ENCODE measurements at regions not wholly inside any gene's neighbourhood (a gene's known extent, or its start where the extent isn't known, plus 50 kb on each side); places are given as distances from the start of the nearest gene placed in this dataset.

- WGBS (ENCODE audit: insufficient coverage, insufficient read length), result no CpG with 5 or more reads among the region's 2 CpGs
- Histone ChIP-seq H3K4me3 (ENCODE audit: low read length) (no peak overlapping the region), H3K36me3 (ENCODE audit: control insufficient read depth, insufficient read depth, low read length) (no peaks in the 10 kb centered on the region), H3K27ac (ENCODE audit: low read length) (no peak overlapping the region), H3K4me1 (ENCODE audit: control insufficient read depth, insufficient read depth, low read length) (no peaks in the 10 kb centered on the region), H3K9me3 (ENCODE audit: control insufficient read depth, insufficient read depth, low read length) (no peaks in the 10 kb centered on the region), H3K27me3 (ENCODE audit: control insufficient read depth, insufficient read depth, low read length) (no peaks in the 10 kb centered on the region)
- no peak for DNase-seq (ENCODE audit: low read depth, low spot score)
These were observed 153.9 kb downstream of the INSIG2 start for GRCh38 chr2:118242216-118242615.

- no peaks in the 10 kb centered on the region for H3K4me1 ChIP-seq (ENCODE audit: control insufficient read depth, insufficient read depth, low read length)
- DNase-seq (ENCODE audit: low read depth, low spot score), result no peak
- H3K27ac ChIP-seq (ENCODE audit: low read length), result no peak overlapping the region
- no peaks in the 10 kb centered on the region for H3K27me3 ChIP-seq (ENCODE audit: control insufficient read depth, insufficient read depth, low read length)
- no peaks in the 10 kb centered on the region for H3K36me3 ChIP-seq (ENCODE audit: control insufficient read depth, insufficient read depth, low read length)
- no peaks in the 10 kb centered on the region for H3K9me3 ChIP-seq (ENCODE audit: control insufficient read depth, insufficient read depth, low read length)
- no CpG with 5 or more reads among the region's 8 CpGs for WGBS (ENCODE audit: insufficient coverage, insufficient read length)
- H3K4me3 ChIP-seq (ENCODE audit: low read length), result no peak overlapping the region
These were observed 152.9 kb downstream of the INSIG2 start for GRCh38 chr2:118241128-118241527.

- H3K4me1 ChIP-seq (ENCODE audit: control insufficient read depth, insufficient read depth, low read length), result no peaks in the 10 kb centered on the region
- DNase-seq (ENCODE audit: low read depth, low spot score), result no peak
- H3K27ac ChIP-seq (ENCODE audit: low read length), result no peak overlapping the region
- WGBS (ENCODE audit: insufficient coverage, insufficient read length), result no CpG with 5 or more reads among the region's 2 CpGs
- H3K9me3 ChIP-seq (ENCODE audit: control insufficient read depth, insufficient read depth, low read length), result no peaks in the 10 kb centered on the region
- H3K4me3 ChIP-seq (ENCODE audit: low read length), result no peak overlapping the region
- no peaks in the 10 kb centered on the region for H3K27me3 ChIP-seq (ENCODE audit: control insufficient read depth, insufficient read depth, low read length)
- no peaks in the 10 kb centered on the region for H3K36me3 ChIP-seq (ENCODE audit: control insufficient read depth, insufficient read depth, low read length)
These were observed 152.0 kb downstream of the INSIG2 start for GRCh38 chr2:118240276-118240675.

- H3K9me3 ChIP-seq (ENCODE audit: control insufficient read depth, insufficient read depth, low read length), result no peaks in the 10 kb centered on the region
- WGBS (ENCODE audit: insufficient coverage, insufficient read length), result no CpG with 5 or more reads among the region's 5 CpGs
These were observed 151.0 kb downstream of the INSIG2 start for GRCh38 chr2:118239284-118239683.

GRCh38 chr2:118237451-118237850 lies 149.2 kb downstream of the INSIG2 start:
- Histone ChIP-seq H3K4me1 (ENCODE audit: control insufficient read depth, insufficient read depth, low read length) (no peaks in the 10 kb centered on the region), H3K9me3 (ENCODE audit: control insufficient read depth, insufficient read depth, low read length) (no peaks in the 10 kb centered on the region), H3K27me3 (ENCODE audit: control insufficient read depth, insufficient read depth, low read length) (no peaks in the 10 kb centered on the region), H3K4me3 (ENCODE audit: low read length) (no peak overlapping the region), H3K27ac (ENCODE audit: low read length) (no peak overlapping the region), H3K36me3 (ENCODE audit: control insufficient read depth, insufficient read depth, low read length) (no peaks in the 10 kb centered on the region)
- DNase-seq (ENCODE audit: low read depth, low spot score), result no peak

More at GRCh38 chr2:118239284-118239683, 151.0 kb downstream of the INSIG2 start:
- DNase-seq (ENCODE audit: low read depth, low spot score), result no peak
- no peaks in the 10 kb centered on the region for H3K27me3 ChIP-seq (ENCODE audit: control insufficient read depth, insufficient read depth, low read length)
- no peaks in the 10 kb centered on the region for H3K36me3 ChIP-seq (ENCODE audit: control insufficient read depth, insufficient read depth, low read length)
- H3K4me1 ChIP-seq (ENCODE audit: control insufficient read depth, insufficient read depth, low read length), result no peaks in the 10 kb centered on the region
- H3K27ac ChIP-seq (ENCODE audit: low read length), result no peak overlapping the region
- H3K4me3 ChIP-seq (ENCODE audit: low read length), result no peak overlapping the region

- H3K27ac ChIP-seq (ENCODE audit: low read length), result no peak overlapping the region
- H3K36me3 ChIP-seq (ENCODE audit: control insufficient read depth, insufficient read depth, low read length), result no peaks in the 10 kb centered on the region
- no peaks in the 10 kb centered on the region for H3K27me3 ChIP-seq (ENCODE audit: control insufficient read depth, insufficient read depth, low read length)
- no peak overlapping the region for H3K4me3 ChIP-seq (ENCODE audit: low read length)
- WGBS (ENCODE audit: insufficient coverage, insufficient read length), result no CpG with 5 or more reads among the region's 9 CpGs
- no peak for DNase-seq (ENCODE audit: low read depth, low spot score)
- H3K4me1 ChIP-seq (ENCODE audit: control insufficient read depth, insufficient read depth, low read length), result no peaks in the 10 kb centered on the region
- H3K9me3 ChIP-seq (ENCODE audit: control insufficient read depth, insufficient read depth, low read length), result no peaks in the 10 kb centered on the region
These were observed 144.5 kb downstream of the INSIG2 start for GRCh38 chr2:118232796-118233195.

- Histone ChIP-seq H3K9me3 (ENCODE audit: control insufficient read depth, insufficient read depth, low read length) (no peaks in the 10 kb centered on the region), H3K27me3 (ENCODE audit: control insufficient read depth, insufficient read depth, low read length) (no peaks in the 10 kb centered on the region), H3K36me3 (ENCODE audit: control insufficient read depth, insufficient read depth, low read length) (no peaks in the 10 kb centered on the region), H3K4me3 (ENCODE audit: low read length) (no peak overlapping the region), H3K27ac (ENCODE audit: low read length) (no peak overlapping the region), H3K4me1 (ENCODE audit: control insufficient read depth, insufficient read depth, low read length) (no peaks in the 10 kb centered on the region)
- DNase-seq (ENCODE audit: low read depth, low spot score), result no peak
- WGBS (ENCODE audit: insufficient coverage, insufficient read length), result no CpG with 5 or more reads among the region's 3 CpGs
These were observed 144.1 kb downstream of the INSIG2 start for GRCh38 chr2:118232391-118232790.

- WGBS (ENCODE audit: insufficient coverage, insufficient read length), result no CpG with 5 or more reads among the region's 6 CpGs
- H3K9me3 ChIP-seq (ENCODE audit: control insufficient read depth, insufficient read depth, low read length), result no peaks in the 10 kb centered on the region
- no peaks in the 10 kb centered on the region for H3K27me3 ChIP-seq (ENCODE audit: control insufficient read depth, insufficient read depth, low read length)
- H3K27ac ChIP-seq (ENCODE audit: low read length), result no peak overlapping the region
- H3K4me1 ChIP-seq (ENCODE audit: control insufficient read depth, insufficient read depth, low read length), result no peaks in the 10 kb centered on the region
- no peak overlapping the region for H3K4me3 ChIP-seq (ENCODE audit: low read length)
- no peaks in the 10 kb centered on the region for H3K36me3 ChIP-seq (ENCODE audit: control insufficient read depth, insufficient read depth, low read length)
- DNase-seq (ENCODE audit: low read depth, low spot score), result no peak
These were observed 143.5 kb downstream of the INSIG2 start for GRCh38 chr2:118231759-118232158.

- Histone ChIP-seq H3K36me3 (ENCODE audit: control insufficient read depth, insufficient read depth, low read length) (no peaks in the 10 kb centered on the region), H3K4me3 (ENCODE audit: low read length) (no peak overlapping the region), H3K27me3 (ENCODE audit: control insufficient read depth, insufficient read depth, low read length) (no peaks in the 10 kb centered on the region), H3K9me3 (ENCODE audit: control insufficient read depth, insufficient read depth, low read length) (no peaks in the 10 kb centered on the region), H3K27ac (ENCODE audit: low read length) (no peak overlapping the region), H3K4me1 (ENCODE audit: control insufficient read depth, insufficient read depth, low read length) (0 out of 2 replicates have a peak, but pooled peaks cover 1% of the 10 kb centered on the region)
- WGBS (ENCODE audit: insufficient coverage, insufficient read length), result no CpG with 5 or more reads among the region's 6 CpGs
- no peak for DNase-seq (ENCODE audit: low read depth, low spot score)
These were observed 139.6 kb downstream of the INSIG2 start for GRCh38 chr2:118227698-118228508.

GRCh38 chr2:118225666-118226065 lies 137.4 kb downstream of the INSIG2 start:
- Histone ChIP-seq H3K4me1 (ENCODE audit: control insufficient read depth, insufficient read depth, low read length) (0 out of 2 replicates have a peak, but pooled peaks cover 1% of the 10 kb centered on the region), H3K27me3 (ENCODE audit: control insufficient read depth, insufficient read depth, low read length) (no peaks in the 10 kb centered on the region), H3K9me3 (ENCODE audit: control insufficient read depth, insufficient read depth, low read length) (no peaks in the 10 kb centered on the region), H3K27ac (ENCODE audit: low read length) (no peak overlapping the region), H3K36me3 (ENCODE audit: control insufficient read depth, insufficient read depth, low read length) (no peaks in the 10 kb centered on the region), H3K4me3 (ENCODE audit: low read length) (no peak overlapping the region)
- no peak for DNase-seq (ENCODE audit: low read depth, low spot score)
- no CpG with 5 or more reads among the region's 9 CpGs for WGBS (ENCODE audit: insufficient coverage, insufficient read length)

- WGBS (ENCODE audit: insufficient coverage, insufficient read length), result no CpG with 5 or more reads among the region's 15 CpGs
- Histone ChIP-seq H3K27ac (ENCODE audit: low read length) (no peak overlapping the region), H3K27me3 (ENCODE audit: control insufficient read depth, insufficient read depth, low read length) (no peaks in the 10 kb centered on the region), H3K9me3 (ENCODE audit: control insufficient read depth, insufficient read depth, low read length) (no peaks in the 10 kb centered on the region), H3K36me3 (ENCODE audit: control insufficient read depth, insufficient read depth, low read length) (no peaks in the 10 kb centered on the region), H3K4me3 (ENCODE audit: low read length) (peak overlapping the region; percentile 33; the same call in 1 of the 2 replicates), H3K4me1 (ENCODE audit: control insufficient read depth, insufficient read depth, low read length) (0 out of 2 replicates have a peak, but pooled peaks cover 1% of the 10 kb centered on the region)
- no peak for DNase-seq (ENCODE audit: low read depth, low spot score)
These were observed 136.6 kb downstream of the INSIG2 start for GRCh38 chr2:118224895-118225311.
